ENCODE measurements at regions not wholly inside any gene's neighbourhood (a gene's known extent, or its start where the extent isn't known, plus 50 kb on each side); places are given as distances from the start of the nearest gene placed in this dataset.

DNA sequence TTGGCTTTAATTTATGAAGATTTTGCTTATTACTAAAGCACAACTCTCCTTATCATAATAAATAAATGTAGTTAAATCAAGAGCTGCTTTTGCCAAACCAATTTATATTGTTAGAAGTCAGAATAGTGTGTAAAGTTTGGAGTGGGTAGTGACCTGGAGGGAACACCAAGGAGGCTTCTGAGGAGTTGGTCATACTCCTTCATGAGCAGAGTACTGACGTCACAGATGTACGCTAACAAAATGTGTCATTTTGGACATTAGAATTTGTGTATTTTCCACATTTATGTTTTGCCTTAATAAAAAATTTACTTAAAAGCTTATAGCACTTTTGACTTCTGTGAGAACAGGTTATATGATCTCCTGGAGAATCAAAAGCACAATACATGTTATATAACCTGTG lies 953.5 kb upstream of the INTU start:
- DNase-seq (no peak), ATAC-seq (no peak)
- intact Hi-C loops (cut with DNase I, micrococcal nuclease) = no loop called here

- DNase-seq (no peak), ATAC-seq (no peak)
- intact Hi-C loops (cut with DNase I, micrococcal nuclease) = no loop called here
These were observed 950.5 kb upstream of the INTU start for GRCh38 chr4:126682250-126682649.

DNA sequence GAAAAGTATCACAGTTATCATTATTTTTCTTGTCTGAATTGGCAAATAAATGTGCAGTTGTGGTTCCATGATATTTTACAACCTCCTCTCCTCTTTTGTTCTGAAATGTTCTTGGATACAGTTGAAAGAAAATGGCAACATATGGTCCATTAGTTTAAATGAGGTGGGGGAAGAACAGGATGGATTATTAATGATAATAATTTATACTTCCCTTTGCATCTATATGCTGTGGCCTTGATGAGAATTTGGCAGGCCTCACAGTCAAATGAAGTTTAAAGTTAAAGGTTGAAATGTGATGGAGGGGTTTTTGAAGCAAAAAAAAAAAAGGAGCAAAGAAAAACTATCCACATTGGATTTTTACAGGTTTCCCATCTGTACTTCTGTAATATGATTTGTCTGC lies 946.3 kb upstream of the INTU start:
- intact Hi-C loops (cut with DNase I, micrococcal nuclease) = no loop called here

DNA sequence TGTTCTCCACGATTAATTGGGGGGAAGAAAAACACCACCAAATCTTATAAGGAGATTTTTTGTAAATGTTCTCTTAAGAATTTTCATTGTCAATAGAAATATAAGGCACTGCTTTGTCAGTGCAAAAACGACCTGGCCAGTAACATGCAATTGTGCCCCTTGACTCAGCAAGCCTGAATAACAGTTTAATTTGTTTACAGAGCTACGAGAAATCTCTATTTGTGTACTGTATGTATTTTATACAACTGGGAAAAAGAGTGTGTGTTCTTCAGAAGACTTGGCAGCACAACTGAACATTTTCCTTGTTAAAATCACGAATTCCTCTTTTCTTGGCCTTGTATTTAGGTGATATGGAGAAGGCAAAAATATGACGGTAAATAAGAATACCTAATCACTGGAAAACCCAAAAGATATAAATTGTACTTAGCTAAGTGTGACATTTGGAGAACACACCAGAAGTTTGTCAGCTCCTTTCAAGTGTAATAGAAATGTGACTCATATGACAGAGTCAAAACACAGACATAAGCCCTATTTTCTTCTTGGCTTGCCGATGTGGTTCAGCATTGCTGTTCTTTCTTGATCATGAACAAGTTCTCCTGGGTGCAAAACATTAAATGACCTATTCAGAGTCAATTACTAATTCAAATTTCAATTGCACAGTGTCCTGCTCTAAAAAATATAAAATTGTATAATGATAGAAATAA lies 945.0 kb upstream of the INTU start:
- ATAC-seq (no peak), DNase-seq (no peak)
- intact Hi-C loops (cut with DNase I, micrococcal nuclease) = no loop called here

More for the DNA sequence above, 946.3 kb upstream of the INTU start:
- ATAC-seq (no peak), DNase-seq (no peak)

GRCh38 chr4:126691797-126692196 lies 941.0 kb upstream of the INTU start:
- intact Hi-C loops (cut with DNase I, micrococcal nuclease) = no loop called here
- ATAC-seq (no peak), DNase-seq (no peak)

GRCh38 chr4:126697748-126698147 lies 935.0 kb upstream of the INTU start:
- DNase-seq = no peak
- intact Hi-C loops (cut with DNase I, micrococcal nuclease) = no loop called here
- no peak for ATAC-seq

DNA sequence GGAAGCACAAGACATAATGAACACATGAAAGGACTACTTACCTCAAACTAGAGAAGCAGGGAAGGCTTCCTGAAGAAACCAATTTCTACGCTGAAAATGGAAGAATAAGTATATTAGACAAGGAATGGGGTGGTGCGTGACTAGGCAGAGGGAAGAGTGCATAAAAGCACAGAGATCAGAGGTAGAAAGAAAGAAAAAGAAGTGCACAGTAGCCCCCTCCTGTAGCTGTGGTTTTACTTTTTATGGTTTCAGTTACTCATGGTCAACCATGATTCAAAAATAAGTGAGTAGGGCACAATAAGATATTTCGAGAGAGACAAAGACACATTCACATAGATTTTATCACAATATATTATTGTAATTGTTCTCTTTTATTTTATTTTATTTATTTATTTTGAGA lies 934.5 kb upstream of the INTU start:
- no peak for ATAC-seq
- intact Hi-C loops (cut with DNase I, micrococcal nuclease) = no loop called here
- no peak for DNase-seq

GRCh38 chr4:126701756-126702155 lies 931.0 kb upstream of the INTU start:
- ATAC-seq (no peak), DNase-seq (no peak)
- intact Hi-C loops (cut with DNase I, micrococcal nuclease) = no loop called here

GRCh38 chr4:126702747-126703146 lies 930.0 kb upstream of the INTU start:
- DNase-seq (no peak), ATAC-seq (no peak)
- intact Hi-C loops (cut with DNase I, micrococcal nuclease) = no loop called here

DNA sequence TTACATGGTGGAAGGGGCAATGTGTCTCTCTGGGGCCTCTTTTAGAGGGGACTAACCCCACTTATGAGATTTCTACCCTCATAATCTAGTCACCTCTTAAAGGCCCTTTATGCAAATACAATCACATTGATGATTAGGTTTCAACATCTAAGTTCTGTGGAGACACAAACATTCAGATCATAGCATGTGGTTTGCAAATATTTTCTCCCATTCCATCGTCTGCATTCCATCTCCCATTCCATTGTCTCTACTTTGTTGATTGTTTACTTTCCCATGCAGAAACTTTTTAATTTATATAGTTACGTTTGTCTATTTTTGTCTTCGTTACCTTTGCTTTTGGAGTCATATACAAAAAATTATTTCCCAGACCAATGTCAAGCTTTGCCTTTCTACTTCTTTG lies 927.5 kb upstream of the INTU start:
- intact Hi-C loops (cut with DNase I, micrococcal nuclease) = no loop called here

DNA sequence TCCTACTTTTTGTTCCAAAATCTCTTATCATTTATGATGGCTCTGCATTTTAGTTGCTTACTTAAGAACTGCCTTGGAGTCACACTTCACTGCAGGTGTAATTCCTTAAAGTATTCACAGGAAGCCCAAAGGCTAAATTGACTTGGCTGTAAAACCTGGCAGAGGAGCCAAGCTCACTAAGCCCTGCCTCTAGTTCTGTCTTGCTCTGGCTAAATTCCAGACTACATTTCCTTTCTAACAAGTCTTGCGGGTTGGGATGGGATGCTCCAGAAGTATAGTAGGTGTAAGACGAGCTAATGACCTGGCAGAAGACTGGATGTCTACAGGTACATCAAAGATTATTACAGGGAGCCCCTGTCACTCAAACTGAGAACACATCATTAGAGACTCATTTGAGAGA lies 924.0 kb upstream of the INTU start:
- intact Hi-C loops (cut with DNase I, micrococcal nuclease) = no loop called here
- ATAC-seq (no peak), DNase-seq (no peak)

More for the DNA sequence above, 927.5 kb upstream of the INTU start:
- DNase-seq = no peak
- no peak for ATAC-seq

DNA sequence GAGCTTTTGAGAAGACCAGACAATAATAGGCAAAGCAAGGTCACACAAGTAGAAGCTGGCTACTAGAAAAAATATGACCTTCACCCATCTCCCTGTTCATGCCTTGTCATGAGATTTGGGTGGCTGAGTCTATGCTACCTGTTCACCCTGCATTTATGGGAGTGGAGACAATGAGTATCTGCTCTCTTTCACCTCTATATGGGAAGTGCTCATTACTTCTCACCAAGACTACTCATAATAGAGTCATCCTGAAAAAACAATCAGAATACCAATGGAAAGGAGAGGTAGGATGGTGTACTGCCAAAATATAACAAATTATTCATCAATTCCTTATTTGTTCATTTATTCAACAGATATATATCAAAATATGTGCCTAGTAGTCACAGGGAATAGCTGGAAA lies 921.8 kb upstream of the INTU start:
- DNase-seq = no peak
- intact Hi-C loops (cut with DNase I, micrococcal nuclease) = no loop called here
- ATAC-seq = no peak

DNA sequence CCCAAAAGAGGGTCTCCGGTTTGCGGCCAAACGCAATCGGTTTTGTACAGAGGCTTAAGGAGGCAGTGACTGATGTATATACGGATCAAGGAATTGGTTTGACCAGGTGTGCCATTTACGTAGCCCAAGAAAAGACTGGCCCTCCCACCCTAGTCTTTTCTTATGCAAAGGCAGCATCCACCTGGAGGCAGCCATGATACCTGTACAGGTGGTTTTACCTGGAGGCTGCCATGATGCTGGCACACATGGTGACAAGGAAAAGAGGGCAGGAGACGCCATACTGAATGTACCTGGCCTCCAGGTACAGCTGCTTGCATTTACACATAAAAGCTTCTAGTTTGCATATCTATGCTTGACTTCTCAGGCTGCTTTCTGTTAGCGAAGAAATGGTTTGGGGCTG lies 917.7 kb upstream of the INTU start:
- intact Hi-C loops (cut with DNase I, micrococcal nuclease) = no loop called here
- DNase-seq = no peak
- ATAC-seq = no peak

DNA sequence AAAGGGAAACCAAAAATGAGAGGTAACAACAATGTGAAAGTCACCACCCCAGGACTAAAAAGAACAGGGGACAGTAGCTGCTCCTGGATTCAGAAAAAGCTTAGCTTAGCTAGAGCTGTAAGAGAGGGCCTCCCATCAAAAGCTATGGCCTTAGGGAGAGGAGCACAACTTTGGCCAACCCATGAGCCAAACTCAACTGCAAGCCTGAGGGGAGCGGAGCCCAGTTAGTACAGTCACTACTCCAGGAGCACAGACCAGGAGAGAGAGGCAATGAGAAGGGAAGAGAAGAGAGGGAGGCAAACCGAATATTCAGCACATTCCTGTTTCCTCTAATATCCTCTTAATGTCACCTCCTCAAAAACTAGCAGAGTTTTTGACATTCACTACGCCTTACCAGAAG lies 917.1 kb upstream of the INTU start:
- DNase-seq = no peak
- intact Hi-C loops (cut with DNase I, micrococcal nuclease) = no loop called here
- ATAC-seq = no peak

- intact Hi-C loops (cut with DNase I, micrococcal nuclease) = no loop called here
- DNase-seq = no peak
- ATAC-seq = no peak
These were observed 914.6 kb upstream of the INTU start for GRCh38 chr4:126718136-126718535.

DNA sequence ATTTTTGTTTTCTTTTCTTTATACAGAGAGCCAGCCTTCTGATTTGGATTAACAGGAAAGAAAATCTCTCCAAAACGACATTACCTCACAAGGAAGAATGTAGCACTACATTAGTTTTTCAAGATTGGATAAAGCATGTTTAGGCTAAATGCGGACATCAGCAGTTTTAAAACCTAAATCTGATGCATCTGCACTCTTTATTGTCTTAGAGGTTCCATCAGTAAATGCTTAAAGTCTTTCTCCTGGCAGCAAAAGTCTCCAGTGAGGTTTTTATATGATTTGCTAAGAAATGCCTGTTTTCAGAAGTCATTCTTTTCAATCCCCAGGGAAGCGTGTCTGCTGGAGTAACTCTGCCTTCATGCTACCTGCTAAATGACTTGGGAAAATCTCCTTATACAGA lies 912.9 kb upstream of the INTU start:
- ATAC-seq = no peak

GRCh38 chr4:126725906-126726305 lies 906.9 kb upstream of the INTU start:
- no peak for ATAC-seq
- no peak for DNase-seq
- intact Hi-C loops (cut with DNase I, micrococcal nuclease) = no loop called here

More for the DNA sequence above, 912.9 kb upstream of the INTU start:
- DNase-seq = no peak
- intact Hi-C loops (cut with DNase I, micrococcal nuclease) = no loop called here

GRCh38 chr4:126727461-126727860 lies 905.3 kb upstream of the INTU start:
- DNase-seq (no peak), ATAC-seq (no peak)
- intact Hi-C loops (cut with DNase I, micrococcal nuclease) = no loop called here

DNA sequence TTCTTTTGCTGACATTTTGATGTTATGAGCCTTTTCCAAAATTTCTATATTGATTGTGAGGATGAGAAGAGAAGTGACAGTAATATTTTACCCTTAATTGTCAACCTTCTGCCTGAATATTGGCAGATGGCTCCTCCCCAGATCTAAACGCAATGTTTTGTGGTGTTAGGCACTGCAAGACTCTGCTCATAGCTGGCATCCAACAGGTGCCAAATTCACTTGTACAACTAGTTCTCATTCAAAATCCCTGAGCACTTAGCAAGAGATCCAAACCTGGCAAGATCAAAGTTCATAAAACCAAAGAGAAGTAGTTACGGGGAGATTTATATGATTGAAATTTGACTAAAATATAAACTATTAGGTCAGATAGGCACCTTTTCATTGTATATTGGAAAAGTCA lies 901.7 kb upstream of the INTU start:
- intact Hi-C loops (cut with DNase I, micrococcal nuclease) = no loop called here
- DNase-seq (no peak), ATAC-seq (no peak)

DNA sequence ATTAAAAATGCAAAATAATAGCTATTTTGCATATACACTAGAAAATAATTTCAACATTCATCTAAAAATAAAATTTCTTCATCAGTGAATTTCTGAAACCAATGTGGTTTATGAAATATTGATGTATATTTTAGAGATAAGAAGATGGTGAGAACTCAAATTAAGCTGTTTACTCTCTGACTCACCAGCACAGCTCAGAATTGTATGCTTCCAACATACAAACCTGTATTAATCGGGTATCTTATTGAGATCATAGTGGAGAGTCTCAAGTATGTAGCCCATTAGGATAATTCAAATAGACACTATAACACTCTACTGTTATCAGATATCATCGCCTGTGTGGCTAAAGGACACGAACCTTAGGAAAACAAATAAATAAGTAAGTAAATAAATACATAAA lies 899.5 kb upstream of the INTU start:
- intact Hi-C loops (cut with DNase I, micrococcal nuclease) = no loop called here
- DNase-seq (no peak), ATAC-seq (no peak)

DNA sequence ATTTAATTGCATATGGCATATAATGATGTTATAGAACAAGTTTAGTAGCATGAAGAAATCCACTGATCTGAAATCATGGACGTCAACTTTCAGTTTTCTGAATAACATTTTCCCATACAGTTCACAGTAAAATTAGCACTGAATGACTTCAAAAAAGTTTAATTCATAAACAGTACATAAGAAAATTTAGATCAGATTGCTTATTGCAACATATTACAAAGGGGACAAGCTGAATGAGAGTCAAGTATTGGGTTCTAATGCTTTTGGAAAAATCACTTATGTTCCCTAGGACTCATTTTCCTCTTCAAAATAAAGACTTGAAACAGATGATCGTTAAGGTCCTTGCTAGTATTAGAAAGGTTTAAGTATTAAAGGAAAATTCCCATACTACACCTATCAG lies 898.3 kb upstream of the INTU start:
- no peak for DNase-seq
- no peak for ATAC-seq
- intact Hi-C loops (cut with DNase I, micrococcal nuclease) = no loop called here
